ENCODE measurements at regions not wholly inside any gene's neighbourhood (a gene's known extent, or its start where the extent isn't known, plus 50 kb on each side); places are given as distances from the start of the nearest gene placed in this dataset.

GRCh38 chr17:74149597-74150427 is 53.7 kb upstream of the RPL38 start:
- no peak for DNase-seq

GRCh38 chr17:74150428-74151025 is 53.0 kb upstream of the RPL38 start:
- no peak for DNase-seq

GRCh38 chr17:74151551-74152315 is 51.7 kb upstream of the RPL38 start:
- DNase-seq: no peak

GRCh38 chr17:74152591-74153455 is 50.7 kb upstream of the RPL38 start:
- DNase-seq: no peak

GRCh38 chr17:74153456-74153810 is 50.0 kb upstream of the RPL38 start:
- no peak for DNase-seq

Measured in kidney glomerular epithelial cell (primary cell).